OCI-LY3 (cell line): ENCODE measurements at regions not wholly inside any gene's neighbourhood (a gene's known extent, or its start where the extent isn't known, plus 50 kb on each side); places are given as distances from the start of the nearest gene placed in this dataset.

Experiments used
- EZH2phosphoT487 ChIP-seq: fragments of 200-600 bp; shearing (Covaris generic); IDR thresholded peaks from 2 replicates; pipeline ENCODE4 v1.6.1; 2018; ENCODE audit warnings: antibody characterized with exemption, mixed run types, low read depth
- TF ChIP-seq, protein P1 (sequence below): fragments of 200-600, 300-600 bp; sonication (generic); IDR thresholded peaks from 2 replicates; pipeline ENCODE4 v1.5.1; 2014; ENCODE audit warnings: antibody characterized with exemption, low read length, low read depth

- TF ChIP-seq, protein P1, sequence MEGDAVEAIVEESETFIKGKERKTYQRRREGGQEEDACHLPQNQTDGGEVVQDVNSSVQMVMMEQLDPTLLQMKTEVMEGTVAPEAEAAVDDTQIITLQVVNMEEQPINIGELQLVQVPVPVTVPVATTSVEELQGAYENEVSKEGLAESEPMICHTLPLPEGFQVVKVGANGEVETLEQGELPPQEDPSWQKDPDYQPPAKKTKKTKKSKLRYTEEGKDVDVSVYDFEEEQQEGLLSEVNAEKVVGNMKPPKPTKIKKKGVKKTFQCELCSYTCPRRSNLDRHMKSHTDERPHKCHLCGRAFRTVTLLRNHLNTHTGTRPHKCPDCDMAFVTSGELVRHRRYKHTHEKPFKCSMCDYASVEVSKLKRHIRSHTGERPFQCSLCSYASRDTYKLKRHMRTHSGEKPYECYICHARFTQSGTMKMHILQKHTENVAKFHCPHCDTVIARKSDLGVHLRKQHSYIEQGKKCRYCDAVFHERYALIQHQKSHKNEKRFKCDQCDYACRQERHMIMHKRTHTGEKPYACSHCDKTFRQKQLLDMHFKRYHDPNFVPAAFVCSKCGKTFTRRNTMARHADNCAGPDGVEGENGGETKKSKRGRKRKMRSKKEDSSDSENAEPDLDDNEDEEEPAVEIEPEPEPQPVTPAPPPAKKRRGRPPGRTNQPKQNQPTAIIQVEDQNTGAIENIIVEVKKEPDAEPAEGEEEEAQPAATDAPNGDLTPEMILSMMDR, result no peak
- no peak for TF ChIP-seq EZH2phosphoT487
Measured at GRCh38 chr19:28281676-28282075, 931.3 kb downstream of the UQCRFS1 start.
